ENCODE measurements at regions not wholly inside any gene's neighbourhood (a gene's known extent, or its start where the extent isn't known, plus 50 kb on each side); places are given as distances from the start of the nearest gene placed in this dataset.

- intact Hi-C loops (cut with micrococcal nuclease): no loop called here
Measured at GRCh38 chr5:8981496-8981895, 564.4 kb downstream of the SEMA5A start.

More at GRCh38 chr5:8981496-8981895, 564.4 kb downstream of the SEMA5A start:
- Histone ChIP-seq H4K20me1 (ENCODE audit: insufficient read depth) (no peaks in the 10 kb centered on the region), H3K9ac (ENCODE audit: low read length) (no peak overlapping the region), H3K27me3 (ENCODE audit: insufficient read depth, low read length) (no peaks in the 10 kb centered on the region), H3K79me2 (ENCODE audit: insufficient read depth, low read length) (no peaks in the 10 kb centered on the region), H3K36me3 (ENCODE audit: control insufficient read depth in 1 of 2, insufficient read depth in 2 of 2, low read length in 2 of 2) (no peaks in the 10 kb centered on the region), H3K4me2 (ENCODE audit: low read length) (no peak overlapping the region), H3K4me3 (replicated peaks in 1 of 2; ENCODE audit: low read depth in 1 of 2, low read length in 2 of 2) (no peak overlapping the region), H3K9me3 (ENCODE audit: control insufficient read depth in 1 of 2, insufficient read depth in 1 of 2, low read depth in 1 of 2, low read length in 2 of 2) (peaks cover 12 to 16% of the 10 kb centered on the region in 2 experiments; a peak in 2 of 4 replicates), H3K27ac (ENCODE audit: low read depth, low read length) (no peak overlapping the region), H2AFZ (ENCODE audit: low read depth, low read length, poor library complexity, severe bottlenecking) (no peak overlapping the region), H3K4me1 (ENCODE audit: control insufficient read depth in 1 of 2, insufficient read depth in 2 of 2, low read length in 2 of 2) (no peaks in the 10 kb centered on the region), H3K9me2 (ENCODE audit: insufficient read depth) (no peaks in the 10 kb centered on the region)
- ChIA-PET RAD21 (ENCODE audit: low non-redundant PET in 1 of 2, low total read pairs in 2 of 2, uncharacterized antibody in 2 of 2, unreplicated experiment in 2 of 2) (no interaction called here), CTCF (no interaction called here), POLR2A (no interaction called here)
- TF ChIP-seq JUND (IDR thresholded peaks at IDR 0.05) (no peak), EGR1 (IDR thresholded peaks at IDR 0.05; ENCODE audit: low read depth) (no peak), REST (IDR thresholded peaks at IDR 0.05; ENCODE audit: low read depth) (no peak)
- ATAC-seq: no peak
- DNase-seq (ENCODE audit: low read depth, low spot score): no peak
- no TSS peak for BruUV-seq (replicated peaks)
